ENCODE measurements at regions not wholly inside any gene's neighbourhood (a gene's known extent, or its start where the extent isn't known, plus 50 kb on each side); places are given as distances from the start of the nearest gene placed in this dataset.
"Not testable (repeated sequence)": the region's sequence is repeated elsewhere in the genome, so short reads cannot be mapped to it uniquely, and the experiment has no call there.

GRCh38 chr4:162938738-162939485, 227.8 kb downstream of the NAF1 start:
- no peak for DNase-seq

DNA sequence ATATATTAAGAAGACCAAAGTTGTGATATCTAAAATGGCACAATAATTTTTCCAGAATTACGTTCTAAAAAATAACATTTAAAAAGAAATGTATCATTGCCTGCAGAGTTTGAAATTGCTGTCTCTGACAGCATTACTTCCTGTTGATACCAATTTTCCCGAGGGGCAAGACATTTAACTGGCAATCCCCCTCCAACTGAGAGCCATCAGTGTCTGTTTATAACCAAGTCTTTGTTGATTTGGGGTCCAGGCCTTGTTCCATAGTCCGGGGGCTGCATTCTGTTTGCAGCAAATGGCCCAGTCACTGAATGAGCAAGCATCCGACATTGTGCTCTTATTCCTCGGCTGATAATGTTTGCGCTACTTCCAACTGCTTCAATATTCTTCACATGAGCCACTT, 231.5 kb downstream of the NAF1 start:
- no peak for DNase-seq

- DNase-seq = no peak
These were observed 235.4 kb downstream of the NAF1 start for GRCh38 chr4:162931286-162931685.

GRCh38 chr4:162921178-162921785, 245.4 kb downstream of the NAF1 start:
- no peak for DNase-seq

DNA sequence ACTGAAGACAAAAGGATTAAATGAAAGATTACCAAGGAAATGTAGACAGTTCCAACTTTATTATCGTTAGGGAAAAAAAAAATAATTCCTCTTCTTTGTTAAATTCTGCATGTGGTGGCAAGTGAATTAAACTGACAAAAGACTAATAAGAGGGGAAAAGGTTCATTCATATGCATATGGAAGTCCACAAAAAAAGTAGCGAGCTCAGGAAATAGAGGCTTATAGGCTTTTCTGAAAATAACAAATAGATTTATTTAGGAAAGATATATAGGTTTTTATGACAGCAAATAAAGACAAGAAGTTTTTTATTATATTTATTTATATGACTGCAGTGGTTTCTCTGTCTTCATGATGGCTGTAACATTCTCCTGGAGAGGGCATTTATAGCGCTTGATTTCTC, 246.0 kb downstream of the NAF1 start:
- DNase-seq = no peak

GRCh38 chr4:162912482-162912881, 254.2 kb downstream of the NAF1 start:
- DNase-seq = no peak

DNA sequence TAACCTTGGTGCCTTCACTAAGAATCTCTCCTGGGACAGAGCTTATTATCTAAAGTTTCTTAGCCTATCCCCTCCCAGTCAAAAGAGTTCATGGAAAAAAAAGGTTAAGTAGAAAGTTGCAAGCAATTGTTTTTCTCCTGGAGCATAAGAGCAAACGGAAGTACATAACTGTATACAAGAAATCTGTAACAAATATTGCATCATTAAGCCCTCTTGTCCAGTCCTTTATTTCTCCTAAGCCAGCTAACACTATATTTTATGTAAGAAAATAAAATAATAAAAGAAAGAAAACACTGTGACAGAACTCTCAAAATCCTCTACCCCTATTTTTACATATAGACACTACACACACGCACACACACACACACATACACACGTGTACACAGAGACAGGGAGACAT, 255.3 kb downstream of the NAF1 start:
- DNase-seq = no peak

GRCh38 chr4:162909952-162910351, 256.7 kb downstream of the NAF1 start:
- DNase-seq = no peak

GRCh38 chr4:162894387-162894786, 272.3 kb downstream of the NAF1 start:
- no peak for DNase-seq

DNA sequence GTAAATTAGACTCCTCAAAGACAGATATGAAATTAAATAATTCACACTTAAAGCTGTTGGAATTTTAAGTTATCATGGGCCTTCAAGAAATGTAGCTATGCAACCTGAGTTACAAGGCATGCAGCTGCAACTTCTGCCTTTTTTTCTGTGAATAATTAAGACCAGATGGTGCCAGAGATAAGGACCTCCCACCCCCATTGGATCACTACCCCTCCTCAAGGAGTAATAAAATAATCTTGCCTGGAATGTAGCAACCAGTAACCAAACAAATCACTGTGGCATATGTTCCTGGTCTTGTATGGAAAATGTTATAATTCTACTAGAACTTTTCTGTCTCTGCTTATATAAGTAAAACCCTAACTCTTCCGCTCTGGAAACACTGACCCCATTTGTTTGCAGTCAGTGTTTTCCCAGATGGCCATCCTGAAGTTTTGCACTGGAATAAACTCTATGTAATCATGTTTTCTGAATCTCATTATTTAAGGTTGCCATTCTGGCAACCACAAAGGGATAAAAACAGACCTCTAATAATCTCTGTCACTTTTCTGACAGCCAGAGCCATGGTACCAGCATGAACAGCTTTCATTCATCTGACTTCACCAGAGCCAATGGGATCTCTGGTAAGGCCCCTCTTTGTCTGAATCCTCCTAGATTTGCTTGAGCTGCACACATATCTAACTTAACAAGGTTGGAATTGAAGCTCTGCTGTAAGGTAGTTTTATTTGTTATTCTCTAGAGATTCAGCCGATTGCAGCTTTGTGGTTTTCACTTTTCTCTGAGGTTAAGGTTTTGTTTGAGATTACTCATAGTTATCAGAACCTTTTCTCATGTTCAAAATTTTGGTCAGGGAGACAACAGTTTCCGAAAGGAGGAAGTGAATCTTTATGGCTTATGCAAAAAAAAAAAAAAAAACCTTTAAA, 274.6 kb downstream of the NAF1 start:
- DNase-seq = no peak

GRCh38 chr4:162878096-162878495, 288.6 kb downstream of the NAF1 start:
- DNase-seq = no peak

- DNase-seq = no peak
These were observed 291.9 kb downstream of the NAF1 start for GRCh38 chr4:162874748-162875147.

- no peak for DNase-seq
These were observed 294.7 kb downstream of the NAF1 start for GRCh38 chr4:162871990-162872389.

GRCh38 chr4:162869157-162869556, 297.5 kb downstream of the NAF1 start:
- DNase-seq = no peak

DNA sequence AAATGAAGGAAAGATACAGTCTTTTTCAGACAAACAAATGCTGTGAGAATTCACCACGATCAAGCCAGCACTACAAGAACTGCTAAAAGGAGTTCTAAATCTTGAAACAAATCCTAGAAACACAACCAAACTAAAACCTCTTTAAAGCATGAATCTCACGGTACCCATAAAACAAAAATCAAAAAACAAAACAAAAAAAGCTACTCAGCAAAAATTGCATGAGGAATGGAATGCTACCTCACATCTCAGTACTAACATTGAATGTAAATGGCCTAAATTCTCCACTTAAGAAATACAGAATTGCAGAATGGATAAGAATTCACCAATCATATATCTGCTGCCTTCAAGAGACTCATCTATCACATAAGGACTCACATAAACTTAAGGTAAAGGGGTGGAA, 300.1 kb downstream of the NAF1 start:
- no peak for DNase-seq

DNA sequence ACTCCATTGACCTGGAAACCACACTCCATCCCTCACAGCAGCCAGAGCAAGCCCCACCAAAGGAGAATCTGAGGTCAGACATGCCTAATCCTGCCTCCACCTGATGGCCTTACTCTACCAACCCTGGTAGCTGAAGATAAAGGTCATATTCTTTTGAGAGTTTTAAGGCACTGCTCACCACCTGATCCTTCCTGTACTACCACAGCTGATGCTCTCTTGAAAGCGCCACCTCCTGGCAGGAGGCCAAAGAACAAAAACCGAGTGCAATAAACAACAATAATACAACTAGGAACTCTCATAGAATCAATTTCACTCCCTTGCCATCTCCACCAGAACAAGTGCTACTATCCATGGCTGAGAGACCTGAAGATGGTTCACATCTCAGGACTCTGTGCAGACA, 301.6 kb downstream of the NAF1 start:
- DNase-seq = no peak

DNA sequence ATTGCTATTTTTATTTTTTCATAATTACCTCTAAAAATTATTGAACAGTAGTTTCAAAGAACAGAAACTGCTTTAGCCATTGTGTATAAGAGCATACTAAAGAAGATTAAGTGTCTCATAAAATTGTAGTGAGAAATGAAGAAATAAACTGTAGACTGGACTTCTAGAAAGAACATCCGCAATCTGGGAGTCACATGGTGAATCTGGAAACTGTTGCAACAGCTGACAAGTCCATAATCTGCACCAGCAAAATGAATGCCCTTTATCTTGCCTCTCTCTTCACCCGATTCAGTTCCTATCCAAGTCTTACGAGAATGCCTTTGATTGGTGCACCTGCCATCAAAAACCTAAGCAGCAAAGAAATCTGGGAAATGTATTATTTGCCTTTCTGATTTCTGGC, 312.9 kb downstream of the NAF1 start:
- DNase-seq = no peak

DNA sequence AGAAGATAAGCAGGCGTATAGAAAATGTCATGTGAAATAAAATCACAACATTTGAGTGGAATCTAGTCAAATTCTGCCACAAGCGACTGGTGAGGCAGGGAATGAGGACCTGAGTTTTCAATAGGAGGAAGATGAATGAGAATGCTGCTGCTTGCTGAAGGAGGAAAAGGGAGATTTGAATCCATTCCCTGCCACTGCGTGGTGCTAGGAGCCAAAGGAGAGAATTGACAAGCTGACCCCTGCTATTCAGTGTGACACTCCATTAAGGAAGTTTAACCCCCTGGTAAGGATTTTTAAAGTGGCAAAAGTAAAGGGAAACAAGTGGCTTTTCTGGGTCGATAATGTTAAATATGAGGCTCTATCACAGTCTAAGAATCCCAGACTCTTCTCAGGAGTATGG, 314.0 kb downstream of the NAF1 start:
- DNase-seq = no peak

GRCh38 chr4:162851241-162851758, 315.4 kb downstream of the NAF1 start:
- not testable (repeated sequence) for DNase-seq

GRCh38 chr4:162849937-162850336, 316.8 kb downstream of the NAF1 start:
- DNase-seq = no peak

GRCh38 chr4:162847945-162848549, 318.6 kb downstream of the NAF1 start:
- DNase-seq = no peak

GRCh38 chr4:162841753-162842152, 324.9 kb downstream of the NAF1 start:
- DNase-seq = no peak

DNA sequence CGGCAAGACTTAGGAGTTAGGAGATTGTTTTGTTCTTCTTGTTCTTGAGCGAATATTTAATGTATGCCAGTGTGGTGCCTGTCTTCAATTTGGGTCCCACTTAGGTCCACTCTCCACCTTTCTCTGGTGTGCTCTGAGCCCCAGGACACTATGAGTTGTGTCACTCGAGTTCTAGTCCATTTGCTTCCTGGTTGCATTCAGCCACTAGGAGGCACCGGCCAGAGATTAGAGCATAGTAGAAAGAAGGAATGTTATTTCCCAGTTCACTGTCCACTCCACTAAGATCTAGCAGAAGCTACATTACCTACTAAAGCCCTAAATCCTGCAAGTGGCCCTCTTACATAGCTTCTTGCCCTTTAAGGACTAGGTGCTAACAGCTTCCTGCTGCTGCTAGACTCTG, 326.9 kb downstream of the NAF1 start:
- no peak for DNase-seq
